Right forelimb (tissue), 1 donor: ENCODE measurements at regions not wholly inside any gene's neighbourhood (a gene's known extent, or its start where the extent isn't known, plus 50 kb on each side); places are given as distances from the start of the nearest gene placed in this dataset.

Experiments used
- DNase-seq: peaks from one replicate; pipeline ENCODE4 v3.0.0-alpha.2; 2018

- DNase-seq = no peak
Measured at GRCh38 chr3:176697284-176697889, 499.9 kb downstream of the TBL1XR1 start.

GRCh38 chr3:176696816-176697215 lies 500.5 kb downstream of the TBL1XR1 start:
- DNase-seq = no peak

- DNase-seq = no peak
Measured at GRCh38 chr3:176692966-176693785, 504.1 kb downstream of the TBL1XR1 start.

- DNase-seq = no peak
Measured at GRCh38 chr3:176692199-176692965, 504.9 kb downstream of the TBL1XR1 start.

GRCh38 chr3:176690083-176690869 lies 507.0 kb downstream of the TBL1XR1 start:
- no peak for DNase-seq

GRCh38 chr3:176687754-176688153 lies 509.5 kb downstream of the TBL1XR1 start:
- DNase-seq = no peak

- no peak for DNase-seq
Measured at GRCh38 chr3:176683382-176683781, 513.9 kb downstream of the TBL1XR1 start.

GRCh38 chr3:176663837-176664831 lies 533.1 kb downstream of the TBL1XR1 start:
- no peak for DNase-seq

- no peak for DNase-seq
Measured at GRCh38 chr3:176663387-176663786, 533.9 kb downstream of the TBL1XR1 start.

- no peak for DNase-seq
Measured at GRCh38 chr3:176661432-176661964, 535.8 kb downstream of the TBL1XR1 start.

GRCh38 chr3:176655404-176656094 lies 541.7 kb downstream of the TBL1XR1 start:
- no peak for DNase-seq

GRCh38 chr3:176651622-176652021 lies 545.7 kb downstream of the TBL1XR1 start:
- DNase-seq = no peak

- no peak for DNase-seq
Measured at GRCh38 chr3:176650478-176650877, 546.8 kb downstream of the TBL1XR1 start.

GRCh38 chr3:176647987-176648386 lies 549.3 kb downstream of the TBL1XR1 start:
- no peak for DNase-seq

GRCh38 chr3:176633511-176633910 lies 563.8 kb downstream of the TBL1XR1 start:
- DNase-seq = no peak

- no peak for DNase-seq
Measured at GRCh38 chr3:176632925-176633324, 564.4 kb downstream of the TBL1XR1 start.

- DNase-seq = no peak
Measured at GRCh38 chr3:176631165-176631564, 566.1 kb downstream of the TBL1XR1 start.

- no peak for DNase-seq
Measured at GRCh38 chr3:176628101-176628639, 569.1 kb downstream of the TBL1XR1 start.

GRCh38 chr3:176623468-176624150 lies 573.7 kb downstream of the TBL1XR1 start:
- no peak for DNase-seq

- DNase-seq = no peak
Measured at GRCh38 chr3:176619833-176620232, 577.4 kb downstream of the TBL1XR1 start.
